NCI-H82 treated with DMSO at 0.1 percent for 48 hours (cell line): ENCODE measurements at regions not wholly inside any gene's neighbourhood (a gene's known extent, or its start where the extent isn't known, plus 50 kb on each side); places are given as distances from the start of the nearest gene placed in this dataset.

Source experiments
- DNase-seq: peaks from one replicate; lab custom pipeline; 2025; ENCODE audit not compliant: unreplicated experiment; lab: John Stamatoyannopoulos, UW

GRCh38 chr18:44186001-44186400 is 494.7 kb upstream of the SETBP1 start:
- DNase-seq = no peak

- DNase-seq = no peak
Measured at GRCh38 chr18:44187090-44187489, 493.6 kb upstream of the SETBP1 start.

- DNase-seq = no peak
Measured at GRCh38 chr18:44195394-44196140, 485.1 kb upstream of the SETBP1 start.

- DNase-seq = no peak
Measured at GRCh38 chr18:44197832-44198611, 482.7 kb upstream of the SETBP1 start.

- DNase-seq = no peak
Measured at GRCh38 chr18:44198612-44199284, 481.9 kb upstream of the SETBP1 start.

- no peak for DNase-seq
Measured at GRCh38 chr18:44213293-44213692, 467.4 kb upstream of the SETBP1 start.

- DNase-seq = no peak
Measured at GRCh38 chr18:44214396-44214795, 466.3 kb upstream of the SETBP1 start.

GRCh38 chr18:44216169-44216568 is 464.5 kb upstream of the SETBP1 start:
- DNase-seq = no peak

- no peak for DNase-seq
Measured at GRCh38 chr18:44227501-44227900, 453.2 kb upstream of the SETBP1 start.

- no peak for DNase-seq
Measured at GRCh38 chr18:44229693-44230108, 451.0 kb upstream of the SETBP1 start.

- DNase-seq = no peak
Measured at GRCh38 chr18:44231936-44232335, 448.8 kb upstream of the SETBP1 start.

- no peak for DNase-seq
Measured at GRCh38 chr18:44232500-44232899, 448.2 kb upstream of the SETBP1 start.

- no peak for DNase-seq
Measured at GRCh38 chr18:44238454-44238853, 442.2 kb upstream of the SETBP1 start.

GRCh38 chr18:44238911-44239310 is 441.8 kb upstream of the SETBP1 start:
- no peak for DNase-seq

GRCh38 chr18:44241020-44241419 is 439.7 kb upstream of the SETBP1 start:
- no peak for DNase-seq

GRCh38 chr18:44245019-44245418 is 435.7 kb upstream of the SETBP1 start:
- no peak for DNase-seq

- DNase-seq = no peak
Measured at GRCh38 chr18:44246001-44246400, 434.7 kb upstream of the SETBP1 start.

- DNase-seq = no peak
Measured at GRCh38 chr18:44258086-44258485, 422.6 kb upstream of the SETBP1 start.

- DNase-seq = no peak
Measured at GRCh38 chr18:44258576-44258975, 422.1 kb upstream of the SETBP1 start.

- no peak for DNase-seq
Measured at GRCh38 chr18:44259610-44260009, 421.1 kb upstream of the SETBP1 start.

- no peak for DNase-seq
Measured at GRCh38 chr18:44265437-44265836, 415.3 kb upstream of the SETBP1 start.

- DNase-seq = no peak
Measured at GRCh38 chr18:44273298-44273697, 407.4 kb upstream of the SETBP1 start.
